OCI-LY7 (cell line): ENCODE measurements at regions not wholly inside any gene's neighbourhood (a gene's known extent, or its start where the extent isn't known, plus 50 kb on each side); places are given as distances from the start of the nearest gene placed in this dataset.

ENCODE experiments used
- BruUV-seq: library from RNA; stranded (reverse); fragments of 400-500 nt; replicated peaks from 2 replicates; lab custom pipeline; 2021; lab: Mats Ljungman, UMichigan
- CTCF ChIA-PET: fragments of 300-600 bp; sonication (Branson Sonifier 250); formaldehyde crosslinking; loops from one replicate; lab custom pipeline; 2022; ENCODE audit warnings: antibody characterized with exemption; ENCODE audit not compliant: unreplicated experiment; lab: Charles Lee
- POLR2A ChIA-PET: fragments of 300-600 bp; sonication (Branson Sonifier 250); formaldehyde crosslinking; loops from one replicate; lab custom pipeline; 2022; ENCODE audit warnings: antibody characterized with exemption; lab: Charles Lee
- DNase-seq: peaks from one replicate; pipeline ENCODE4 v3.0.0-alpha.2; 2015; ENCODE audit warnings: low spot score
- H2AFZ ChIP-seq: fragments of 200-600 bp; sonication (generic), shearing (Covaris generic); 2 replicates; pipeline ENCODE4 v1.6.1; 2014; ENCODE audit warnings: mild to moderate bottlenecking, antibody characterized with exemption, low read length, moderate library complexity
- H3K27ac ChIP-seq: fragments of 200-600 bp; sonication (generic); 2 replicates; pipeline ENCODE4 v1.5.1; 2014; ENCODE audit warnings: mixed run types, low read depth, mild to moderate bottlenecking, moderate library complexity, low read length, inconsistent platforms; ENCODE audit not compliant: poor library complexity, severe bottlenecking
- H3K36me3 ChIP-seq: fragments of 200-600 bp; sonication (generic); 2 replicates; pipeline ENCODE4 v1.6.1; 2014; ENCODE audit warnings: mild to moderate bottlenecking, antibody characterized with exemption, low read length, moderate library complexity, mixed read lengths; ENCODE audit not compliant: insufficient read depth
- H3K4me1 ChIP-seq: fragments of 200-600 bp; sonication (generic); 2 replicates; pipeline ENCODE4 v1.5.1; 2014; ENCODE audit warnings: mild to moderate bottlenecking, low read length; ENCODE audit not compliant: insufficient read depth, poor library complexity, severe bottlenecking
- H3K4me2 ChIP-seq: fragments of 200-600 bp; sonication (generic); 2 replicates; pipeline ENCODE4 v1.6.1; 2014; ENCODE audit warnings: mild to moderate bottlenecking, low read length
- H3K4me3 ChIP-seq: fragments of 200-600 bp; sonication (generic); 2 replicates; pipeline ENCODE4 v1.5.1; 2014; ENCODE audit warnings: mild to moderate bottlenecking, low read depth, low read length; ENCODE audit not compliant: poor library complexity, severe bottlenecking
- H3K79me2 ChIP-seq: fragments of 200-600 bp; sonication (generic); 2 replicates; pipeline ENCODE4 v1.6.1; 2016; ENCODE audit warnings: low read depth, mild to moderate bottlenecking, low read length, moderate library complexity, mixed read lengths; ENCODE audit not compliant: insufficient read depth
- H3K9me2 ChIP-seq: fragments of 200-600 bp; sonication (generic); 2 replicates; pipeline ENCODE4 v1.6.1; 2016; ENCODE audit warnings: mild to moderate bottlenecking, low read length, mixed read lengths; ENCODE audit not compliant: insufficient read depth
- H3K9me3 ChIP-seq: fragments of 200-600 bp; sonication (generic); 2 replicates; pipeline ENCODE4 v1.6.1; 2014; ENCODE audit warnings: mild to moderate bottlenecking, mixed run types, low read length, mixed read lengths
- H4K20me1 ChIP-seq: fragments of 200-600 bp; sonication (generic); 2 replicates; pipeline ENCODE4 v1.6.1; 2014; ENCODE audit warnings: mild to moderate bottlenecking, antibody characterized with exemption, low read length, moderate library complexity, mixed read lengths; ENCODE audit not compliant: insufficient read depth
- EZH2phosphoT487 ChIP-seq: fragments of 200-600 bp; sonication (generic); IDR thresholded peaks from 2 replicates; pipeline ENCODE4 v1.6.1; 2018; ENCODE audit warnings: low read depth, borderline replicate concordance, mild to moderate bottlenecking, mixed run types, antibody characterized with exemption, low read length, moderate library complexity, mixed read lengths
- intact Hi-C: fragments of 100-400 bp; cut with micrococcal nuclease; formaldehyde crosslinking; loops from one replicate; pipeline ENCODE4 v1.10.0; 2022; ENCODE audit not compliant: unreplicated experiment
- TF ChIP-seq, protein P1 (sequence below): fragments of 200-600 bp; sonication (generic); conservative IDR thresholded peaks from 2 replicates; pipeline ENCODE4 v1.5.1; 2014; ENCODE audit warnings: mild to moderate bottlenecking, antibody characterized with exemption, low read length, moderate library complexity, mixed read lengths

- TF ChIP-seq EZH2phosphoT487 = no peak
- TF ChIP-seq, protein P1, sequence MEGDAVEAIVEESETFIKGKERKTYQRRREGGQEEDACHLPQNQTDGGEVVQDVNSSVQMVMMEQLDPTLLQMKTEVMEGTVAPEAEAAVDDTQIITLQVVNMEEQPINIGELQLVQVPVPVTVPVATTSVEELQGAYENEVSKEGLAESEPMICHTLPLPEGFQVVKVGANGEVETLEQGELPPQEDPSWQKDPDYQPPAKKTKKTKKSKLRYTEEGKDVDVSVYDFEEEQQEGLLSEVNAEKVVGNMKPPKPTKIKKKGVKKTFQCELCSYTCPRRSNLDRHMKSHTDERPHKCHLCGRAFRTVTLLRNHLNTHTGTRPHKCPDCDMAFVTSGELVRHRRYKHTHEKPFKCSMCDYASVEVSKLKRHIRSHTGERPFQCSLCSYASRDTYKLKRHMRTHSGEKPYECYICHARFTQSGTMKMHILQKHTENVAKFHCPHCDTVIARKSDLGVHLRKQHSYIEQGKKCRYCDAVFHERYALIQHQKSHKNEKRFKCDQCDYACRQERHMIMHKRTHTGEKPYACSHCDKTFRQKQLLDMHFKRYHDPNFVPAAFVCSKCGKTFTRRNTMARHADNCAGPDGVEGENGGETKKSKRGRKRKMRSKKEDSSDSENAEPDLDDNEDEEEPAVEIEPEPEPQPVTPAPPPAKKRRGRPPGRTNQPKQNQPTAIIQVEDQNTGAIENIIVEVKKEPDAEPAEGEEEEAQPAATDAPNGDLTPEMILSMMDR = no peak
- H3K36me3 ChIP-seq = no peaks in the 10 kb centered on the region; the same call in 1 of the 2 replicates
- no peaks in the 10 kb centered on the region for H4K20me1 ChIP-seq
- no peak for DNase-seq
- POLR2A ChIA-PET = interaction anchor here (0.5 to 1.4 kb wide), 4 partner anchors 11 to 691 kb away, joined by 3 to 7 read pairs (median 4); no protein-coding TSS in a partner anchor
- peaks cover 14% of the 10 kb centered on the region for H3K4me1 ChIP-seq
- H3K4me2 ChIP-seq = no peak overlapping the region
- H2AFZ ChIP-seq = 0 out of 2 replicates have a peak overlapping the region, but pooled peaks have one; percentile 6
- H3K27ac ChIP-seq = no peak overlapping the region
- CTCF ChIA-PET = interaction anchor here (0.5 kb wide), 1 partner anchor 634 kb away, joined by 3 read pairs; no protein-coding TSS in a partner anchor
- no peaks in the 10 kb centered on the region for H3K9me2 ChIP-seq
- no peak overlapping the region for H3K4me3 ChIP-seq
- intact Hi-C loops = no loop called here
- H3K9me3 ChIP-seq = peaks cover 9% of the 10 kb centered on the region; the same call in 1 of the 2 replicates
- H3K79me2 ChIP-seq = no peaks in the 10 kb centered on the region
- no TSS peak for BruUV-seq
Observed at GRCh38 chr6:88445188-88445965, 279.2 kb upstream of the CNR1 start.

DNA sequence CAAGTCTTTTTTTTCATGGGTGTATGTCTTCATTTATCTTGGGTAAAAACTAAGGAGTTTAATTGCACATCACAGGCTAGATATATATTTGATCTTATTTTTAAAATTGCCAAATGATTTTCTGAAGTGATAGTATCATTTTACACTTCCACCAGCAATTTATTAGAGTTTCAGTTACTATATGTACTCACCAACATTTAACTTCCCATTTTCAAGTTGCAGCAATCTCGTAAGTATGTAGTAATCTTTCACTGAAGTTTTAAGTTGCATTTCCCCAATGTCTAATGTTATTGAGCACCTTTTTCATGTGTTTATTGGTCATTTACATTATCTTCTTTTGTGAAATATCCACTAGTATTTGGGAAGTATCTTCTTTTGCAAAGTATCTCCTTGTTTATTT, 277.4 kb upstream of the CNR1 start:
- Histone ChIP-seq H3K4me1 (peaks cover 14% of the 10 kb centered on the region), H4K20me1 (no peaks in the 10 kb centered on the region), H3K9me2 (no peaks in the 10 kb centered on the region), H2AFZ (peak overlapping the region; percentile 77), H3K36me3 (no peaks in the 10 kb centered on the region; the same call in 1 of the 2 replicates), H3K4me2 (peak overlapping the region; percentile 23; the same call in 1 of the 2 replicates), H3K27ac (no peak overlapping the region), H3K4me3 (no peak overlapping the region), H3K79me2 (no peaks in the 10 kb centered on the region), H3K9me3 (peaks cover 9% of the 10 kb centered on the region; the same call in 1 of the 2 replicates)
- ChIA-PET CTCF (no interaction called here), POLR2A (interaction anchor here (0.7 kb wide), 1 partner anchor 10 kb away, joined by 4 read pairs; no protein-coding TSS in a partner anchor)
- no TSS peak for BruUV-seq
- intact Hi-C loops = no loop called here
- no peak for TF ChIP-seq EZH2phosphoT487
- TF ChIP-seq, protein P1 = no peak
- peak; percentile 24 for DNase-seq

DNA sequence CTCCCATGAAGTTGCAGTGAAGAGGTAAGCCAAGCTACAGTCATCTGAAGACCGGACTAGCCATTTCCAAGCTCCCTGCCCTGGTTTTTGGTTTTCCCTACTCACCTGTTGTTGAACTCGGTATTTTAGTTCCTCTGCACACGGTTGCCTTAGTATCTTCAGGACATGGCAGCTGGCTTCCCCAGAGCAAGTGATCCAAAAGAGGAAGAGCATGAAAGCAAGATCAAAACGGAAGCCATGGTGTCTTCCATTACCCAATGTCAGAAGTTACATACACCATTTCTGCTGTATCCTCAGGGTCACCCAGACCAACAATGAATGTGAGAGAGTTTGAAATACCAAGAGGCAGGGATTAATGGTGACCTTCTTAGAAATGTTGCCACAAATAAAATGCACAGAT, 276.6 kb upstream of the CNR1 start:
- POLR2A ChIA-PET = no interaction called here
- H3K27ac ChIP-seq = no peak overlapping the region

More for the DNA sequence above, 276.6 kb upstream of the CNR1 start:
- Histone ChIP-seq H2AFZ (peak overlapping the region; percentile 77), H3K9me3 (peaks cover 9% of the 10 kb centered on the region; the same call in 1 of the 2 replicates), H3K4me1 (peaks cover 14% of the 10 kb centered on the region), H3K4me3 (no peak overlapping the region), H4K20me1 (no peaks in the 10 kb centered on the region), H3K79me2 (no peaks in the 10 kb centered on the region), H3K4me2 (peak overlapping the region; percentile 23; the same call in 1 of the 2 replicates), H3K36me3 (no peaks in the 10 kb centered on the region; the same call in 1 of the 2 replicates), H3K9me2 (no peaks in the 10 kb centered on the region)
- DNase-seq = no peak
- TF ChIP-seq, protein P1 = no peak
- no peak for TF ChIP-seq EZH2phosphoT487
- CTCF ChIA-PET = no interaction called here
- intact Hi-C loops = no loop called here
- BruUV-seq = no TSS peak
